KMS-11 (cell line): ENCODE measurements at regions not wholly inside any gene's neighbourhood (a gene's known extent, or its start where the extent isn't known, plus 50 kb on each side); places are given as distances from the start of the nearest gene placed in this dataset.

Experiments
- H2AFZ ChIP-seq: fragments of 200-600 bp; sonication (generic); 2 replicates; pipeline ENCODE4 v1.6.1; 2016; ENCODE audit warnings: antibody characterized with exemption, mixed run types, low read depth
- H3K27ac ChIP-seq: fragments of 200-600 bp; sonication (generic); 2 replicates; pipeline ENCODE4 v1.6.1; 2016; ENCODE audit warnings: mild to moderate bottlenecking, mixed run types
- H3K27me3 ChIP-seq: fragments of 200-600 bp; sonication (generic); 2 replicates; pipeline ENCODE4 v1.6.1; 2017; ENCODE audit warnings: mild to moderate bottlenecking, low read depth, mixed run types, moderate library complexity; ENCODE audit not compliant: insufficient read depth
- H3K36me3 ChIP-seq: fragments of 200-600 bp; sonication (generic); 2 replicates; pipeline ENCODE4 v1.6.1; 2017; ENCODE audit warnings: mild to moderate bottlenecking, mixed run types; ENCODE audit not compliant: insufficient read depth
- H3K4me1 ChIP-seq: fragments of 200-600 bp; sonication (generic); 2 replicates; pipeline ENCODE4 v1.6.1; 2016; ENCODE audit warnings: mild to moderate bottlenecking, low read depth, mixed run types; ENCODE audit not compliant: poor library complexity, severe bottlenecking
- H3K4me2 ChIP-seq: fragments of 200-600 bp; sonication (generic); 2 replicates; pipeline ENCODE4 v1.7.0; 2016; ENCODE audit warnings: mild to moderate bottlenecking, mixed run types
- H3K4me3 ChIP-seq: fragments of 200-600 bp; sonication (generic); IDR thresholded peaks from 2 replicates; pipeline ENCODE4 v1.6.1; 2017; ENCODE audit warnings: low read depth, low read length, mixed read lengths; ENCODE audit not compliant: insufficient read depth
- H3K79me2 ChIP-seq: fragments of 200-600 bp; sonication (generic); 2 replicates; pipeline ENCODE4 v1.6.1; 2016; ENCODE audit warnings: low read depth, mixed run types; ENCODE audit not compliant: insufficient read depth
- H3K9ac ChIP-seq: fragments of 200-600 bp; sonication (generic); 2 replicates; pipeline ENCODE4 v1.6.1; 2016; ENCODE audit warnings: mild to moderate bottlenecking, mixed run types
- H4K20me1 ChIP-seq: fragments of 200-600 bp; sonication (generic); 2 replicates; pipeline ENCODE4 v1.6.1; 2016; ENCODE audit warnings: mild to moderate bottlenecking, mixed run types; ENCODE audit not compliant: insufficient read depth
- CTCF ChIP-seq: fragments of 200-600 bp; sonication (generic); conservative IDR thresholded peaks from 2 replicates; pipeline ENCODE4 v1.6.1; 2017; ENCODE audit warnings: low read depth, mild to moderate bottlenecking, antibody characterized with exemption, low read length, moderate library complexity, mixed read lengths

DNA sequence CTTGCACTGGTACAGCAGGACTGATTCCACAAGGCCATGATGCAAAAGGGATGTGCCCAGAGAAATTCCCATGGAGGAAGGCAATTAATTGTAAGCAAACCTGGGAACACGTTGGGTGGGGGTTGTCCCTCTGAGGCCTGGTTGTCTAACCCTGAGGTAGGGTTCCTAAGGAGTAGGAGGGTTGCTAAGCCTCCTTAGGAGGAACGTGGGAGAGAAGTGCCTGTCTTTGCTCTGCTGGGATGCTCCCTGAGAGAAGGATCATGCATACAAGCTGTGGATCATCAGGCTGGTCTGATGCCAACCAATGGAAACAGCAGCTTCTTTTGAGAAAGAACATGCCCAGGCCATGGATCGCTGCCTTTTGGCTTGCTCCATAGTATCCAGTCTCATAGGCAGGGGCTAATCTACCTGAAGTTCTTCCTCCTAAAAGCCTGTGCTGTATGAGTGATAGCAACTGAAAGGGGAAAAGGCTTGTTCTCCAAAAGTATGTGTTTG is 203.7 kb upstream of the NPVF start:
- Histone ChIP-seq H3K79me2 (no peaks in the 10 kb centered on the region), H3K4me2 (no peak overlapping the region), H3K4me3 (no peak overlapping the region), H4K20me1 (no peaks in the 10 kb centered on the region), H3K9ac (no peak overlapping the region), H3K36me3 (no peaks in the 10 kb centered on the region), H2AFZ (no peak overlapping the region), H3K4me1 (no peaks in the 10 kb centered on the region), H3K27me3 (no peaks in the 10 kb centered on the region), H3K27ac (no peak overlapping the region)
- TF ChIP-seq CTCF: no peak

DNA sequence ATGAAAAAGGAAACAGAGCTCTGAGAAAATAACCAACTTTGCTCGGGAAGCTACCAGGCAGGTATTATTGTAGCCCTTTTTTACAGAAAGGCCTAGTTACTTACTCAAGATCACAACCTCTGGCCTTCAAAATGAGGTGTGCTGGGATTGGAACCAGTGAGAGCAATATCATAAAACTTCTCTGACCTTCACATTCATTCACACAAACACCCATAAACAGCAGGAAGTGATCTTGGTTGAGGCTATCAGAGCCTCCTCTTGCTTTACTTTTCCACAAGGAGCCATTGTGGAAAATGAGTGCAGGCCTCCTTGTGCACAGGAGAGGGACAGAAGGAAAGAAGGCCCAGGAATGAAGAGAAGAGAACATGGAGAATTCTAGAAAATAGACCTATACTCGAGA is 204.5 kb upstream of the NPVF start:
- Histone ChIP-seq H3K4me3 (no peak overlapping the region), H3K4me2 (no peak overlapping the region), H3K79me2 (no peaks in the 10 kb centered on the region), H3K9ac (no peak overlapping the region), H2AFZ (no peak overlapping the region), H3K27ac (no peak overlapping the region), H3K4me1 (no peaks in the 10 kb centered on the region), H4K20me1 (no peaks in the 10 kb centered on the region), H3K36me3 (no peaks in the 10 kb centered on the region), H3K27me3 (no peaks in the 10 kb centered on the region)
- no peak for TF ChIP-seq CTCF

- no peak overlapping the region for H3K9ac ChIP-seq
- no peaks in the 10 kb centered on the region for H3K36me3 ChIP-seq
- H2AFZ ChIP-seq: no peak overlapping the region
- no peak overlapping the region for H3K4me3 ChIP-seq
- H3K79me2 ChIP-seq: no peaks in the 10 kb centered on the region
- H3K4me2 ChIP-seq: no peak overlapping the region
- H3K27ac ChIP-seq: no peak overlapping the region
- H3K4me1 ChIP-seq: no peaks in the 10 kb centered on the region
- TF ChIP-seq CTCF: no peak
- H3K27me3 ChIP-seq: no peaks in the 10 kb centered on the region
- no peaks in the 10 kb centered on the region for H4K20me1 ChIP-seq
Observed at GRCh38 chr7:25436413-25436812, 208.1 kb upstream of the NPVF start.

- no peak for TF ChIP-seq CTCF
- Histone ChIP-seq H4K20me1 (no peaks in the 10 kb centered on the region), H3K4me1 (no peaks in the 10 kb centered on the region), H3K4me2 (no peak overlapping the region), H3K27me3 (no peaks in the 10 kb centered on the region), H3K79me2 (no peaks in the 10 kb centered on the region), H3K4me3 (no peak overlapping the region), H2AFZ (no peak overlapping the region), H3K27ac (no peak overlapping the region), H3K36me3 (no peaks in the 10 kb centered on the region), H3K9ac (no peak overlapping the region)
Observed at GRCh38 chr7:25437308-25437707, 209.0 kb upstream of the NPVF start.
